LNCAP (cell line): ENCODE measurements at regions not wholly inside any gene's neighbourhood (a gene's known extent, or its start where the extent isn't known, plus 50 kb on each side); places are given as distances from the start of the nearest gene placed in this dataset.

Experiments used
- CTCF ChIP-seq: fragments of 450-650 bp; IDR thresholded peaks from 2 replicates; pipeline ENCODE4 v1.5.1; 2017; ENCODE audit warnings: mild to moderate bottlenecking

- TF ChIP-seq CTCF, result no peak
These were observed 499.4 kb downstream of the ELAVL2 start for GRCh38 chr9:23326597-23326996.

GRCh38 chr9:23341346-23341745 is 484.7 kb downstream of the ELAVL2 start:
- no peak for TF ChIP-seq CTCF

DNA sequence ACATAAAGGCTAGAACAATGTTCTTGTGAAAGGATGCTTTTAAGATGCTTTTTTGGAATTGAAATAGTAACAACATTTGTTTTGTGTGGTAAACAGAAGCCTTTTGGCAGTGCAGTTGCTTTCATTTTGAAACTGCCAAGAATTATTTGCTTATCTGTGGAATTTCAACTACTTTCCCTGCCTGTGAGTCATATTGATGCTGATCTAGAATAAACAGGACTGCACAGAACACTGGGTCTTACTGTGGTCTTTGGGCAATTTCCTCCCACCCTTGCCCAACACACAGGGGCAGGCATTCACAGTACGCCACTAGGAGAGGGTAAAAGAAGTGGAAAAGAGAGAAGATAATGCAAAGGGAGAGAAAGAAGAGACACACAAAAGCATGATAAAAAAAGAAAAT is 483.7 kb downstream of the ELAVL2 start:
- TF ChIP-seq CTCF, result no peak

DNA sequence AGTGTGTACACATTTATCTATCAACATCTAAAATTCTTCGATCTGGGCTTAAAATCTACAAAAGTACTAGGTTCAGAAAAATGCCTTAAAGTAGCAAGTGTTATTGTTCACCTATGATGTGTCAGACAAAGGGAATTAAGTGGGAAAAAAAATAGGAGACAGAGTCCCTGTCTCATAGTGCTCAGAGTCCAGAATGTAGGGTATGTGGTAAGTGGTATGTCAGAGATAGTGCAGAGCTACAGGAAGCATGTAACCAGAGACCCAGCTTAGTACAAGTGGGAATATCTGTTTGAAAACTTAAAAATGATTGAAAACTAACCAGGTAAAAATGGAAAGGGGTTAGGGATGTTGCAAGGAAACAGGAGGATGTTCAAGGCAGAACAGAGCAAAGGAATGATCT is 482.8 kb downstream of the ELAVL2 start:
- no peak for TF ChIP-seq CTCF

GRCh38 chr9:23361096-23361495 is 464.9 kb downstream of the ELAVL2 start:
- no peak for TF ChIP-seq CTCF

DNA sequence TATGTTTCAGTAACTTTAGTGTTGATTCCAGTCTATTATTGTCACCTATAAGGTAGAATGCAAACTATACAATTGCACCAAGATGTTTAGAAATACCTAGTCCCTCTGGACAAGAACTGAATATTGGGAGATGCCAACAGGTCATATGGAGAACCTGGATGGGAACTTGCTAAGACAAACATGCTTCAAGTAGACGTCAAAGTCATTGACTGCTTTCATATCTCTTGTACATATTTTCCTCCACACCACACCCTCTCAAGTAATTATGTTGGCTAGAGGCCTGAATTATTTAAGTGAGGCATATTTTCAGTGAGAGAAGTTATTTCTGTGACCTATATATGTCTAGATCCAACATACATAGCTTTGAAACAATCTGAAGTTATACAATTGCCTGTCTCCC is 453.3 kb downstream of the ELAVL2 start:
- TF ChIP-seq CTCF, result no peak

DNA sequence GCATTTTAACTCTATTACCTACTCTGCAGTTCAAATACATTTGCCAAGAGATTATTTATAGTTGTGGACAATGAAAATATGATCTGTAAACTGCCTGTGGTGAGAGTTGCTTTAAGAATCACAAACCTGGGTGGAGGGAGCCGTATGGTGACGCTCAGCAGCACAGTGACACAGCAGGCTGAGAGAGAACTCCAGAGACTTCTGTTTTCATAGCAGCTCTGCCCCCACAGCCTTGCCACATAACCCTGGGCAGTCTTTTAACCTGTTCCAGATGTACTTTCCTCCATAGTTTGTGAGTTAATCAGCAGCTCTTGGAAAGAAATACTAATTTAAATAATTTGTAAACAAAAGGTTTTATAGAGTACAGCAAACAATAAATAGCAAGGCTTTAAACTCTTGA is 450.5 kb downstream of the ELAVL2 start:
- no peak for TF ChIP-seq CTCF

DNA sequence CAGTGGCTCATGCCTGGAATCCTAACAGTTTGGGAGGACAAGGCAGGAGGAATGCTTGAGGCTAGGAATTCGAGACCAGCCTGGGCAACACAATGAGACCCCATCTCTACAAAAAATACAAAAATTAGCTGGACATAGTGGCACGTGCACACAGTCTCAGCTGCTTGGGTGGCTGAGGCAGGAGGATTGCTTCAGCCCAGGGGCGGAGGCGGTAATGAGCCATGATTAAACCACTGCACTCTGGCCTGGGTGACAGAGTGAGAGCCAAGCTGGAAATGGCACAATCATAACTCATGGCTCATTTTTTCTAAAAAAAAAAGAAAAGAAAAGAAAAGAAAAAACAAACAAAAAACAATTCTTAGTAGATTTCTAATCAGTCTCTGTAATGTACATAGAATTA is 446.2 kb downstream of the ELAVL2 start:
- TF ChIP-seq CTCF, result no peak
